ENCODE measurements at regions not wholly inside any gene's neighbourhood (a gene's known extent, or its start where the extent isn't known, plus 50 kb on each side); places are given as distances from the start of the nearest gene placed in this dataset.

DNA sequence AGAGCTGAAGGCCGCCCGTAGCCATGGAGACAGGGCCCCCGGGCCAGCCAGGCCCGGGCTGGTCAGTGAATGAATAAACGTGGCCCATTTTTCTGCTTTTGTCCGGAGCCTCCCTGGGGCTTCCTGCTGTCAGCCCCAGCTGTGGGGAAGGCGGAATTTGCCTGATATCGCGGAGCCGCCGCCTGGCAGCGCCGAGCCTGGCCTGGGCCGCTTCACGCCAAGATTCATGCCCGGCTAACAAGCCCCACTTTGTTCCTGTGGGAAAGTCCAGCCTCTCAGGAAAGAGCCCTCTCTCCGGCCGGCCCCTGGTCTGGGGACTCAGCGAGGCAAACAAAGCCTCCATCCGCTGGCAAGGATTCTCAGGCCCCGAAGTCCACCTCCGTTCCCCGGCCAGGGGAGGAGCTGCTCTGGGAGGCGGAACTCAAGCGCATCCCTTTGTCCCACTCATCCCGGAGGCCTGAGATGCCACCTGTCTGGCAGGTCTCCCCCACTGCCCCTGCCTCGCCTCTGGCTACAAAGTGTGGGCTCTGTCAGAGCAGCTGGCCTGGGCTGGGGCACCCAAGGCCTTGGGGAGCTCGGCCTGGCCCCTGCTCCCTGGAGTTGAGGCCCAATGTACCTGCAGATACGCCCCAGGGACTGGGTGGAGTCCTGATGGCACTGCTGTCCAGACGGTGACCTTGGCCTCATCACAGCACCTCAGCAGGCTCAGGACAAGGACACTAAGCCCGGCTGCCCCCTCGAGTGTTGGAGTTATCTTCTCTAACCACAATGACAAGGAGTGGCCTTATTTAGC lies 51.6 kb upstream of the SLC6A11 start:
- TF ChIP-seq TAF1 (IDR thresholded peaks at IDR 0.05; ENCODE audit: low read depth) (no peak), FOXM1 (IDR thresholded peaks at IDR 0.05; ENCODE audit: borderline replicate concordance, low read depth) (no peak), YY1 (IDR thresholded peaks at IDR 0.05; ENCODE audit: low read depth) (no peak), NFIC (IDR thresholded peaks at IDR 0.05) (no peak), CREB1 (IDR thresholded peaks at IDR 0.05; ENCODE audit: low read depth) (no peak), EP300 (IDR thresholded peaks at IDR 0.05; ENCODE audit: borderline replicate concordance) (no peak), CEBPB (IDR thresholded peaks at IDR 0.05) (no peak)
- TF ChIP-seq, protein P1, sequence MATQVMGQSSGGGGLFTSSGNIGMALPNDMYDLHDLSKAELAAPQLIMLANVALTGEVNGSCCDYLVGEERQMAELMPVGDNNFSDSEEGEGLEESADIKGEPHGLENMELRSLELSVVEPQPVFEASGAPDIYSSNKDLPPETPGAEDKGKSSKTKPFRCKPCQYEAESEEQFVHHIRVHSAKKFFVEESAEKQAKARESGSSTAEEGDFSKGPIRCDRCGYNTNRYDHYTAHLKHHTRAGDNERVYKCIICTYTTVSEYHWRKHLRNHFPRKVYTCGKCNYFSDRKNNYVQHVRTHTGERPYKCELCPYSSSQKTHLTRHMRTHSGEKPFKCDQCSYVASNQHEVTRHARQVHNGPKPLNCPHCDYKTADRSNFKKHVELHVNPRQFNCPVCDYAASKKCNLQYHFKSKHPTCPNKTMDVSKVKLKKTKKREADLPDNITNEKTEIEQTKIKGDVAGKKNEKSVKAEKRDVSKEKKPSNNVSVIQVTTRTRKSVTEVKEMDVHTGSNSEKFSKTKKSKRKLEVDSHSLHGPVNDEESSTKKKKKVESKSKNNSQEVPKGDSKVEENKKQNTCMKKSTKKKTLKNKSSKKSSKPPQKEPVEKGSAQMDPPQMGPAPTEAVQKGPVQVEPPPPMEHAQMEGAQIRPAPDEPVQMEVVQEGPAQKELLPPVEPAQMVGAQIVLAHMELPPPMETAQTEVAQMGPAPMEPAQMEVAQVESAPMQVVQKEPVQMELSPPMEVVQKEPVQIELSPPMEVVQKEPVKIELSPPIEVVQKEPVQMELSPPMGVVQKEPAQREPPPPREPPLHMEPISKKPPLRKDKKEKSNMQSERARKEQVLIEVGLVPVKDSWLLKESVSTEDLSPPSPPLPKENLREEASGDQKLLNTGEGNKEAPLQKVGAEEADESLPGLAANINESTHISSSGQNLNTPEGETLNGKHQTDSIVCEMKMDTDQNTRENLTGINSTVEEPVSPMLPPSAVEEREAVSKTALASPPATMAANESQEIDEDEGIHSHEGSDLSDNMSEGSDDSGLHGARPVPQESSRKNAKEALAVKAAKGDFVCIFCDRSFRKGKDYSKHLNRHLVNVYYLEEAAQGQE (IDR thresholded peaks at IDR 0.05; ENCODE audit: low read depth), result no peak
- TF ChIP-seq, protein P2, sequence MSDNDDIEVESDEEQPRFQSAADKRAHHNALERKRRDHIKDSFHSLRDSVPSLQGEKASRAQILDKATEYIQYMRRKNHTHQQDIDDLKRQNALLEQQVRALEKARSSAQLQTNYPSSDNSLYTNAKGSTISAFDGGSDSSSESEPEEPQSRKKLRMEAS (IDR thresholded peaks at IDR 0.05), result no peak
